DMS 273 treated with DMSO at 0.1 percent for 48 hours (cell line): ENCODE measurements at regions not wholly inside any gene's neighbourhood (a gene's known extent, or its start where the extent isn't known, plus 50 kb on each side); places are given as distances from the start of the nearest gene placed in this dataset.

Experiments used
- DNase-seq: peaks from one replicate; lab custom pipeline; 2025; lab: John Stamatoyannopoulos, UW

GRCh38 chr20:57025666-57026224 lies 240.7 kb downstream of the BMP7 start:
- DNase-seq = no peak

- DNase-seq = no peak
Measured at GRCh38 chr20:57027777-57028176, 238.7 kb downstream of the BMP7 start.

- DNase-seq = no peak
Measured at GRCh38 chr20:57030611-57031600, 235.5 kb downstream of the BMP7 start.

GRCh38 chr20:57031867-57032355 lies 234.5 kb downstream of the BMP7 start:
- no peak for DNase-seq

GRCh38 chr20:57032847-57033246 lies 233.6 kb downstream of the BMP7 start:
- no peak for DNase-seq

- DNase-seq = no peak
Measured at GRCh38 chr20:57034001-57034400, 232.4 kb downstream of the BMP7 start.

GRCh38 chr20:57037689-57038088 lies 228.8 kb downstream of the BMP7 start:
- no peak for DNase-seq

GRCh38 chr20:57038608-57039440 lies 227.6 kb downstream of the BMP7 start:
- DNase-seq = no peak

- DNase-seq = no peak
Measured at GRCh38 chr20:57040466-57040865, 226.0 kb downstream of the BMP7 start.

GRCh38 chr20:57040924-57041323 lies 225.5 kb downstream of the BMP7 start:
- no peak for DNase-seq

- peak; percentile 39 for DNase-seq
Measured at GRCh38 chr20:57043091-57043490, 223.3 kb downstream of the BMP7 start.

GRCh38 chr20:57043669-57044268 lies 222.7 kb downstream of the BMP7 start:
- DNase-seq = no peak

GRCh38 chr20:57047281-57048026 lies 219.0 kb downstream of the BMP7 start:
- DNase-seq = no peak

- no peak for DNase-seq
Measured at GRCh38 chr20:57048027-57048869, 218.2 kb downstream of the BMP7 start.

- no peak for DNase-seq
Measured at GRCh38 chr20:57049296-57049695, 217.1 kb downstream of the BMP7 start.

- DNase-seq = no peak
Measured at GRCh38 chr20:57051096-57051495, 215.3 kb downstream of the BMP7 start.

- DNase-seq = no peak
Measured at GRCh38 chr20:57053067-57053466, 213.4 kb downstream of the BMP7 start.

- DNase-seq = no peak
Measured at GRCh38 chr20:57053793-57054552, 212.5 kb downstream of the BMP7 start.

GRCh38 chr20:57055345-57055744 lies 211.1 kb downstream of the BMP7 start:
- DNase-seq = no peak
